GM21447 (cell line): ENCODE measurements at regions not wholly inside any gene's neighbourhood (a gene's known extent, or its start where the extent isn't known, plus 50 kb on each side); places are given as distances from the start of the nearest gene placed in this dataset.
"Not testable (repeated sequence)": the region's sequence is repeated elsewhere in the genome, so short reads cannot be mapped to it uniquely, and the experiment has no call there.

ENCODE experiments used
- ATAC-seq: cut with Tn5 transposase; IDR thresholded peaks from one replicate; pipeline ENCODE4 v1.9.1; 2021; ENCODE audit not compliant: unreplicated experiment

GRCh38 chr10:78335691-78336401 is 302.2 kb downstream of the RPS24 start:
- ATAC-seq: no peak

- ATAC-seq: no peak
Observed at GRCh38 chr10:78336402-78336791, 302.7 kb downstream of the RPS24 start.

- no peak for ATAC-seq
Observed at GRCh38 chr10:78337016-78337415, 303.4 kb downstream of the RPS24 start.

GRCh38 chr10:78337646-78338391 is 304.2 kb downstream of the RPS24 start:
- ATAC-seq: no peak

GRCh38 chr10:78338717-78339116 is 305.1 kb downstream of the RPS24 start:
- no peak for ATAC-seq

- no peak for ATAC-seq
Observed at GRCh38 chr10:78339251-78339650, 305.6 kb downstream of the RPS24 start.

GRCh38 chr10:78341953-78342614 is 308.4 kb downstream of the RPS24 start:
- no peak for ATAC-seq

- ATAC-seq: no peak
Observed at GRCh38 chr10:78342827-78343653, 309.4 kb downstream of the RPS24 start.

GRCh38 chr10:78344257-78344656 is 310.6 kb downstream of the RPS24 start:
- not testable (repeated sequence) for ATAC-seq

- not testable (repeated sequence) for ATAC-seq
Observed at GRCh38 chr10:78345515-78345914, 311.9 kb downstream of the RPS24 start.

- ATAC-seq: no peak
Observed at GRCh38 chr10:78346721-78347120, 313.1 kb downstream of the RPS24 start.

GRCh38 chr10:78348411-78349164 is 314.9 kb downstream of the RPS24 start:
- ATAC-seq: no peak

GRCh38 chr10:78349165-78349516 is 315.5 kb downstream of the RPS24 start:
- no peak for ATAC-seq

- ATAC-seq: no peak
Observed at GRCh38 chr10:78349911-78350663, 316.4 kb downstream of the RPS24 start.

- no peak for ATAC-seq
Observed at GRCh38 chr10:78351283-78351682, 317.6 kb downstream of the RPS24 start.

- ATAC-seq: no peak
Observed at GRCh38 chr10:78351809-78352208, 318.1 kb downstream of the RPS24 start.

- no peak for ATAC-seq
Observed at GRCh38 chr10:78353636-78354035, 320.0 kb downstream of the RPS24 start.

GRCh38 chr10:78354101-78354500 is 320.4 kb downstream of the RPS24 start:
- ATAC-seq: no peak

GRCh38 chr10:78356291-78356900 is 322.7 kb downstream of the RPS24 start:
- no peak for ATAC-seq
